ENCODE measurements at regions not wholly inside any gene's neighbourhood (a gene's known extent, or its start where the extent isn't known, plus 50 kb on each side); places are given as distances from the start of the nearest gene placed in this dataset.

- TF ChIP-seq CTCF (IDR thresholded peaks at IDR 0.05) = no peak
- no peak for ATAC-seq
These were observed 1460.5 kb downstream of the NLGN4Y start for GRCh38 chrY:15984651-15985398.

GRCh38 chrY:15996014-15996413 is 1471.7 kb downstream of the NLGN4Y start:
- H3K4me3 ChIP-seq = no peak overlapping the region
- no peaks in the 10 kb centered on the region for H3K4me1 ChIP-seq
- ATAC-seq (no peak), DNase-seq (no peak), FAIRE-seq (no peak)
- WGBS, 2 donors = 79% methylated on average over 3 of the region's 3 CpGs; no CpG with 5 or more reads in 1 of the 2 donors
- intact Hi-C loops (cut with DNase I) = no loop called here
- TF ChIP-seq CTCF (IDR thresholded peaks at IDR 0.05) = no peak
- no peaks in the 10 kb centered on the region for H3K27me3 ChIP-seq
- H3K9me3 ChIP-seq = no peaks in the 10 kb centered on the region
- no peaks in the 10 kb centered on the region for H3K36me3 ChIP-seq
- H3K27ac ChIP-seq = no peak overlapping the region

More at GRCh38 chrY:15984651-15985398, 1460.5 kb downstream of the NLGN4Y start:
- FAIRE-seq (no peak), DNase-seq (no peak)
- Histone ChIP-seq H3K36me3 (no peaks in the 10 kb centered on the region), H3K9me3 (no peaks in the 10 kb centered on the region), H3K4me1 (no peaks in the 10 kb centered on the region), H3K27ac (no peak overlapping the region), H3K27me3 (no peaks in the 10 kb centered on the region), H3K4me3 (no peak overlapping the region)
- intact Hi-C loops (cut with DNase I) = no loop called here
- WGBS, 2 donors = 52% methylated on average over 2 of the region's 2 CpGs; no CpG with 5 or more reads in 1 of the 2 donors

GRCh38 chrY:16000751-16001150 is 1476.4 kb downstream of the NLGN4Y start:
- Histone ChIP-seq H3K36me3 (no peaks in the 10 kb centered on the region), H3K4me3 (no peak overlapping the region), H3K27me3 (no peaks in the 10 kb centered on the region), H3K27ac (no peak overlapping the region), H3K4me1 (no peaks in the 10 kb centered on the region), H3K9me3 (no peaks in the 10 kb centered on the region)
- ATAC-seq (no peak), DNase-seq (no peak), FAIRE-seq (no peak)
- intact Hi-C loops (cut with DNase I) = no loop called here
- WGBS, 2 donors = 89% methylated on average over 1 of the region's 1 CpG; no CpG with 5 or more reads in 1 of the 2 donors
- no peak for TF ChIP-seq CTCF (IDR thresholded peaks at IDR 0.05)

GRCh38 chrY:16001896-16002295 is 1477.6 kb downstream of the NLGN4Y start:
- Histone ChIP-seq H3K36me3 (no peaks in the 10 kb centered on the region), H3K27ac (no peak overlapping the region), H3K4me3 (no peak overlapping the region), H3K9me3 (no peaks in the 10 kb centered on the region), H3K4me1 (no peaks in the 10 kb centered on the region), H3K27me3 (no peaks in the 10 kb centered on the region)
- no peak for ATAC-seq
- no peak for DNase-seq
- intact Hi-C loops (cut with DNase I) = no loop called here
- no peak for TF ChIP-seq CTCF (IDR thresholded peaks at IDR 0.05)
- FAIRE-seq = no peak

GRCh38 chrY:16051908-16052643 is 1527.7 kb downstream of the NLGN4Y start:
- intact Hi-C loops (cut with DNase I) = no loop called here

More at GRCh38 chrY:16051908-16052643, 1527.7 kb downstream of the NLGN4Y start:
- TF ChIP-seq CTCF (IDR thresholded peaks at IDR 0.05) = no peak
- WGBS, 2 donors = 61% methylated on average over 1 of the region's 1 CpG; no CpG with 5 or more reads in 1 of the 2 donors
- no peaks in the 10 kb centered on the region for H3K4me1 ChIP-seq
- no peak for DNase-seq
- H3K4me3 ChIP-seq = no peak overlapping the region
- no peaks in the 10 kb centered on the region for H3K27me3 ChIP-seq
- H3K27ac ChIP-seq = no peak overlapping the region
- ATAC-seq = no peak
- no peak for FAIRE-seq
- H3K36me3 ChIP-seq = no peaks in the 10 kb centered on the region
- no peaks in the 10 kb centered on the region for H3K9me3 ChIP-seq

Measured in pancreas (tissue), 10 donors.